HEK293T (cell line): ENCODE measurements at regions not wholly inside any gene's neighbourhood (a gene's known extent, or its start where the extent isn't known, plus 50 kb on each side); places are given as distances from the start of the nearest gene placed in this dataset.

Source experiments
- BHLHE40 ChIP-seq: fragments of 450-650 bp; IDR thresholded peaks from 2 replicates; pipeline ENCODE4 v1.6.1; 2016; ENCODE audit warnings: mild to moderate bottlenecking, moderate library complexity, borderline replicate concordance
- ELF4 ChIP-seq: fragments of 450-650 bp; IDR thresholded peaks from 2 replicates; pipeline ENCODE4 v1.6.1; 2017; ENCODE audit warnings: antibody characterized with exemption
- FOXA1 ChIP-seq: fragments of 450-650 bp; IDR thresholded peaks from 2 replicates; pipeline ENCODE4 v1.6.1; 2016; ENCODE audit warnings: mild to moderate bottlenecking
- FOXK2 ChIP-seq: fragments of 450-650 bp; IDR thresholded peaks from 2 replicates; pipeline ENCODE4 v1.6.1; 2016; ENCODE audit warnings: mild to moderate bottlenecking
- FOXM1 ChIP-seq: fragments of 450-650 bp; IDR thresholded peaks from 2 replicates; pipeline ENCODE4 v1.6.1; 2017; ENCODE audit warnings: mild to moderate bottlenecking, borderline replicate concordance
- HDGF ChIP-seq: fragments of 450-650 bp; IDR thresholded peaks from 2 replicates; pipeline ENCODE4 v1.6.1; 2017; ENCODE audit warnings: antibody characterized with exemption, borderline replicate concordance
- L3MBTL2 ChIP-seq: fragments of 450-650 bp; conservative IDR thresholded peaks from 2 replicates; pipeline ENCODE4 v1.6.1; 2016; ENCODE audit warnings: mild to moderate bottlenecking
- LEF1 ChIP-seq: fragments of 450-650 bp; IDR thresholded peaks from 2 replicates; pipeline ENCODE4 v1.6.1; 2017; ENCODE audit warnings: mild to moderate bottlenecking, borderline replicate concordance
- NFRKB ChIP-seq: fragments of 450-650 bp; IDR thresholded peaks from 2 replicates; pipeline ENCODE4 v1.6.1; 2016; ENCODE audit warnings: mild to moderate bottlenecking, moderate library complexity
- SP1 ChIP-seq: fragments of 450-650 bp; IDR thresholded peaks from 2 replicates; pipeline ENCODE4 v1.6.1; 2017
- SUZ12 ChIP-seq: fragments of 450-650 bp; IDR thresholded peaks from 2 replicates; pipeline ENCODE4 v1.6.1; 2016; ENCODE audit warnings: mild to moderate bottlenecking
- TARDBP ChIP-seq: fragments of 450-650 bp; IDR thresholded peaks from 2 replicates; pipeline ENCODE4 v1.6.1; 2016
- ZNF384 ChIP-seq: fragments of 450-650 bp; IDR thresholded peaks from 2 replicates; pipeline ENCODE4 v1.6.1; 2016

DNA sequence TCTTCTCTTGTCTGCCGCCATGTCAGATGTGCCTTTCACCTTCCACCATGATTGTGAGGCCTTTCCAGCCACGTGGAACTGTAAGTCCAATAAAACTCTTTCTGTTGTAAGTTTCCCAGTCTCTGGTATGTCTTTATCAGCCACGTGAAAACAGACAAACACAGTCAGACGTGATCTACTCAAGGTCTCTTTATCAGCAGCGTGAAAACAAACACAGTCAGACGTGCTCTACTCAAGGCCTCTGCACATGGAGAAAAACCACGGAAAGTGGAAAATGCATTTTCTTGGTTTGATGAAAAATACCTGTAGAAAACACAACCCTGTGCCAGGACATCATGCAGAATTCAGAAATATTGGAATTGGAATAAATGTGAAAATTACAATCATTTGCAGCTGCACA is 1115.7 kb downstream of the TMEM121 start:
- no peak for TF ChIP-seq HDGF
- no peak for TF ChIP-seq ELF4
- no peak for TF ChIP-seq NFRKB
- TF ChIP-seq BHLHE40: no peak
- no peak for TF ChIP-seq L3MBTL2
- no peak for TF ChIP-seq FOXK2
- no peak for TF ChIP-seq ZNF384
- TF ChIP-seq TARDBP: no peak
- no peak for TF ChIP-seq SUZ12
- no peak for TF ChIP-seq FOXA1
- TF ChIP-seq SP1: no peak
- TF ChIP-seq FOXM1: no peak
- TF ChIP-seq LEF1: no peak
